Smooth muscle cell of the brain vasculature (primary cell): ENCODE measurements at regions not wholly inside any gene's neighbourhood (a gene's known extent, or its start where the extent isn't known, plus 50 kb on each side); places are given as distances from the start of the nearest gene placed in this dataset.

Source experiments
- DNase-seq: peaks from one replicate; pipeline ENCODE4 v3.0.0-alpha.2; 2012; ENCODE audit warnings: low read depth, low spot score

- no peak for DNase-seq
Observed at GRCh38 chr1:219317762-219318353, 144.2 kb downstream of the LYPLAL1 start.

DNA sequence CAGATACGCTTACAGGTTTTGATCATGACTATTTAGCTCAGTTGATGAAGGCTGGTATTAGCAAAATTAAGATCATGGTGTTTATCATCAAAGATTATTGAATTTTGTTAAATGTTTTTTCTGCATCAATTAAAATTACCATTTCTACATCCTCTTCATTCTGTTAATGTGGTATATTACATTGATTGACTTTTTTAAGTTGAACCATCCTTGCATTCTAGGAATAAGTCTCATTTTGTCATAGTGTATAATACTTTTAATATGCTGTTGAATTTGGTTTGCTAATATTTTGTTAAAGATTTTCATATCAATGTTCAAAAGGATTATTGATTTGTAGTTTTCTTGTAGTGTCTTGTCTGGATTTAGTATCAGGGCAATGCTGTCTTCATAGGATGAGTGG is 142.4 kb downstream of the LYPLAL1 start:
- no peak for DNase-seq

GRCh38 chr1:219313961-219314360 is 140.3 kb downstream of the LYPLAL1 start:
- DNase-seq: no peak

GRCh38 chr1:219312967-219313366 is 139.3 kb downstream of the LYPLAL1 start:
- DNase-seq: no peak

DNA sequence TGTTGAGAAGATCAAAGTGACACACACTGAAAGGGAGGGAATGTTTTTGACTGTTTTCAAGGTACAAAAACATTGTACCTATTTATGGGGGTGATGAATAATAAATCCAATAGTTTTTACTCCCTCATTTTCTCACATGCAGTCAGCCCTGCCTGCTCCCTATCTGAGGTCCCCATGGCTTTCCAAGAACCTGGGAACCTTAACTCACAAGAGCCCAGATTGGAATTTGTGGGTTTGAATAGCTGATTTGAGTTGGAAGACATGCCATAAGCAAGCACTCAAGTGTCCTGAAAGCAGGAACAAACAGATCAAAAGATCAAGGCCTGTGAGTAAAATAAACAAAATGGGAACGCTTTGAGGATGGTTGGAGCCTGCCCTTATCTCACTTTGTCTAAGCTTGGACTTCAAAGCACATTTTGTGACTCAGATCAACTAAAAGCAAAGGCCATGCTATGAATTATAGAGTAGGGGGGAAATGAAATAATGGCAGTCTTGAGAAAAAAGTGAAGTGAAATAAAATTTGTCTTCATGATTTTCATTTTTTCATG is 136.6 kb downstream of the LYPLAL1 start:
- no peak for DNase-seq

- DNase-seq: no peak
Observed at GRCh38 chr1:219308367-219308766, 134.7 kb downstream of the LYPLAL1 start.

GRCh38 chr1:219304227-219305226 is 130.8 kb downstream of the LYPLAL1 start:
- DNase-seq: no peak

GRCh38 chr1:219302697-219303096 is 129.0 kb downstream of the LYPLAL1 start:
- no peak for DNase-seq

DNA sequence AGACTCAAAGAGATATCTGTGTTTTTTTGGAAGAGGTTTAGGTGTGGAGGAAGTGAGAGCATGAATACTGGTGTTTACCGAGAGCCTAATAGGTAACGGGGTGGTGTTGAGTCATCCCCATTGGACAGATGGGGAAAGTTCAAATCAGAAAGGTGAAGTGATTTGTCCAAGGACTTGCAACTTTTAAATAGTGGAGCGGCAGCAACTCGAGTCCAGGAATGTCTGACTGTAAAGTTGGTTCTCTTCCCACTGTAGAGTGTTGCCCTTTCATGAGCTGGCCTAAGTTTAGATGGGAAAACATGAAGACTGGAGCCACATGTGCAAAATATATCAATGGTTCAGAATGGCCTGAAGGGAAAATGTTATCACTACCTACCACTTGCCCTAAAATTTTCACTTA is 125.7 kb downstream of the LYPLAL1 start:
- DNase-seq: no peak

- no peak for DNase-seq
Observed at GRCh38 chr1:219298571-219299148, 125.0 kb downstream of the LYPLAL1 start.

- DNase-seq: peak; percentile 33
Observed at GRCh38 chr1:219296430-219297355, 123.0 kb downstream of the LYPLAL1 start.

- no peak for DNase-seq
Observed at GRCh38 chr1:219294251-219294650, 120.6 kb downstream of the LYPLAL1 start.

- DNase-seq: no peak
Observed at GRCh38 chr1:219293410-219293809, 119.7 kb downstream of the LYPLAL1 start.

GRCh38 chr1:219292999-219293398 is 119.3 kb downstream of the LYPLAL1 start:
- DNase-seq: no peak

DNA sequence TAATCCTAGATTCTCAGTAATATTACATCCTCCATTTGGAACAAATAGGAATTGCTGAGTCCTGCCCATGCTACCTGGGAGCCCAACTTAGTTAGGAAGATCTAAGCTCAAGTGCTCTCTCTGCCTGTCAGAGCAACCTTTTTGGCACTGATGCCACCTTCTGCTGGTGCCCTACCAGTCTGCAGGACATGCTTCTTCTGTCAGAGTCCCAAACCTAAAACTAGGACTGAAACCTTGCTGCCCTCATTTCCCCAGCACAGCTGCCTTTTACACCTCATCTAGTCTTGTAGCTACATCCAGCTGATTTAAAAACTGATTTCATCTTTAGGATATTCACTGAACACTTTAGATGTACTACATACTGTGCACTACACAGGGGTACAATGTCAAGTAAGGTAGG is 118.7 kb downstream of the LYPLAL1 start:
- no peak for DNase-seq

DNA sequence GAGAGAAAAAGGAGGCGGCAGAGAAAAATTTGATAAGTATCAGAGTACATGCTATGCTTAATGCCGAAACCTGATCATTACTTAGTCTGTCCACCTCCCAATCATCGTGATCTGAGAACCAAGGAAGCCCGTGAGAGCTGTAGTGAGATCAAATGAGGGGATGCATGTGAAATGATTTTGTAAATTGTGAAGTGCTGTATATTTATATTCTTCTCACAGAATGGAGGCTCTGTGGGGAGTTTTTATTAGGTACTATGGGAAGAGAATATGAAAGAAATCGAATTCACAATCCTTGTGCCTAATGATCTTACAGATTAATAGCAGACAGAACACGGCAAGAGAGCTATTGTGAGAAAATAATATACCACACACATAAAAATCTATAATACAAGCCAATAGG is 115.5 kb downstream of the LYPLAL1 start:
- no peak for DNase-seq

DNA sequence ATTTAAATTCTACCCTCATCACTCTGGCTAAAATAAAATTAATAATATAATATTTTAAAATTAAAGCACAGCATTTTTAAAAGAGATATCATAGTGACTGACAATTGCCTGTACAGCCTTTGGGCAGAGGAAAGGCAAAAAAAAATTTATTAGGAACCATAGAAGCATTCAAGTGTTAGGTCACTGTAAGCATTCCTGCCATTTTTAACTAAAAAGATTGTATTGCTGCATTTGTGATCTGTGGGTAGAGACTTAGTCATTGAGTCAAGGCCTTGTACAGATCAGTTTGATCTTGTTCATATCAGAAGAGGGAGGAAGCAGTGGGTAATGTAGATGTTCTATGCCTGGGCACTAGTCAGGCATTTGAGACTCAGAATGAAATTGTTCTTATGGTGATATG is 109.9 kb downstream of the LYPLAL1 start:
- no peak for DNase-seq

GRCh38 chr1:219281831-219282230 is 108.2 kb downstream of the LYPLAL1 start:
- DNase-seq: no peak

- DNase-seq: no peak
Observed at GRCh38 chr1:219279017-219279770, 105.5 kb downstream of the LYPLAL1 start.

GRCh38 chr1:219278288-219278687 is 104.6 kb downstream of the LYPLAL1 start:
- DNase-seq: no peak
